ENCODE measurements at regions not wholly inside any gene's neighbourhood (a gene's known extent, or its start where the extent isn't known, plus 50 kb on each side); places are given as distances from the start of the nearest gene placed in this dataset.

GRCh38 chr2:8465560-8465959 lies 216.3 kb upstream of the ID2 start:
- TF ChIP-seq POLR2A (IDR thresholded peaks at IDR 0.05; ENCODE audit: low read length) (no peak), MAZ (IDR thresholded peaks at IDR 0.05; ENCODE audit: borderline replicate concordance, low read depth, low read length) (no peak), HMGXB4 (CRISPR knock-in tag; IDR thresholded peaks at IDR 0.05; ENCODE audit: borderline replicate concordance) (no peak), CTCF (IDR thresholded peaks at IDR 0.05) (no peak)
